Activated naive CD4-positive, alpha-beta T cell treated with anti-CD3 and anti-CD28 coated beads, Interleukin-2, amount 10 ng/mL, durations not matched to agents 7 days and 5 days (primary cell): ENCODE measurements at regions not wholly inside any gene's neighbourhood (a gene's known extent, or its start where the extent isn't known, plus 50 kb on each side); places are given as distances from the start of the nearest gene placed in this dataset.
"Not testable (repeated sequence)": the region's sequence is repeated elsewhere in the genome, so short reads cannot be mapped to it uniquely, and the experiment has no call there.

Experiments
- CTCF ChIA-PET: fragments of 350-600 bp; sonication (Branson Sonifier 250); formaldehyde crosslinking; loops from one replicate; lab custom pipeline; 2021; ENCODE audit warnings: antibody characterized with exemption; lab: Charles Lee
- DNase-seq: peaks from one replicate; pipeline ENCODE4 v3.0.0-alpha.2; 2020
- H3K27ac Mint-ChIP-seq: one replicate; pipeline ENCODE4 v1.8.0; 2021; ENCODE audit warnings: mild to moderate bottlenecking, moderate library complexity, mixed read lengths
- H3K27me3 Mint-ChIP-seq: one replicate; pipeline ENCODE4 v1.8.0; 2021; ENCODE audit warnings: mild to moderate bottlenecking, mixed read lengths
- H3K36me3 Mint-ChIP-seq: one replicate; pipeline ENCODE4 v1.8.0; 2021; ENCODE audit warnings: mixed read lengths
- H3K4me1 Mint-ChIP-seq: one replicate; pipeline ENCODE4 v1.8.0; 2021; ENCODE audit warnings: mixed read lengths
- H3K4me3 Mint-ChIP-seq: one replicate; pipeline ENCODE4 v1.8.0; 2021; ENCODE audit warnings: mild to moderate bottlenecking, moderate library complexity, mixed read lengths
- H3K9me3 Mint-ChIP-seq: one replicate; pipeline ENCODE4 v1.8.0; 2021; ENCODE audit warnings: mixed read lengths

DNA sequence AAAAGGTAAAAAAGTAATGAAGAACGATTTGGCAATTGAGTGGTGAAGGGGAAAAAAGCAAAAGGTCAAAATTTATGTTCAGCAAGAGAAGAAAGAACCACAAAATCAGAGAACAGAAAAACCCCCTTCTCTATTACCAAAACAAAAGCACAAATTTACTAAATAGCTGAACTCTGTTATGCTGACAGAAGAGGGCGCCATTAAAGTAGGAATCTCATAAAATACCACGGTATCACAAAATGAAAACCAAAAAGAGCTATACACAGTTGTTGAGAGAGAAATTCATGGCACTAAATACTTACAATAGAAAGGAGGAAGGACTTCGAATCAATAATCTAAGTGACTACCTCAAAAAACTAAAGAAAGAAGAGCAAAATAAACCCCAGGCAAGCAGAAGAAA is 69.6 kb upstream of the CXorf66 start:
- no peak overlapping the region for H3K4me3 Mint-ChIP-seq
- no peaks in the 10 kb centered on the region for H3K27me3 Mint-ChIP-seq
- no peak overlapping the region for H3K27ac Mint-ChIP-seq
- CTCF ChIA-PET: no interaction called here
- DNase-seq: no peak
- no peaks in the 10 kb centered on the region for H3K36me3 Mint-ChIP-seq
- H3K9me3 Mint-ChIP-seq: peaks cover 4% of the 10 kb centered on the region
- no peaks in the 10 kb centered on the region for H3K4me1 Mint-ChIP-seq

DNA sequence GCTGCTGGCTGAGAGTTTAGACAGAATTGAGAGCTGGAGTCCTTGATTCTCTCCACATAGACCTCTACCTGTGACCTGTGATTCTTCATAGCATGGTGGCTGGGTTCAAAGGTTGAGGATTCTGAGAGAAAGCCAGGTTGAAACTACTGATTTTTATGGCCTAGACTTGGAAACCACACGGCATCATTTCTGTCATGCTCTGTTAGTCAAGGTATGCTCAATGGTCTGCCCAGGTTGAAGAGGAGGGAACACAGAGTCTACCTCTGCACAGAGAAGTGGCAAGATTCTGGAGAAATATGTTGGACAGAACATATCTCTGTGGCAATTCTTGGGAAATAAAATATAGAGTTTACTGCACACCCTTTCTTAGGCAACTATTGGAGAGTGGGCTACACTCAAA is 57.2 kb upstream of the CXorf66 start:
- Mint-ChIP-seq H3K27me3 (no peaks in the 10 kb centered on the region), H3K27ac (no peak overlapping the region), H3K4me3 (no peak overlapping the region), H3K9me3 (no peaks in the 10 kb centered on the region), H3K36me3 (no peaks in the 10 kb centered on the region), H3K4me1 (no peaks in the 10 kb centered on the region)
- DNase-seq: no peak
- CTCF ChIA-PET: no interaction called here

DNA sequence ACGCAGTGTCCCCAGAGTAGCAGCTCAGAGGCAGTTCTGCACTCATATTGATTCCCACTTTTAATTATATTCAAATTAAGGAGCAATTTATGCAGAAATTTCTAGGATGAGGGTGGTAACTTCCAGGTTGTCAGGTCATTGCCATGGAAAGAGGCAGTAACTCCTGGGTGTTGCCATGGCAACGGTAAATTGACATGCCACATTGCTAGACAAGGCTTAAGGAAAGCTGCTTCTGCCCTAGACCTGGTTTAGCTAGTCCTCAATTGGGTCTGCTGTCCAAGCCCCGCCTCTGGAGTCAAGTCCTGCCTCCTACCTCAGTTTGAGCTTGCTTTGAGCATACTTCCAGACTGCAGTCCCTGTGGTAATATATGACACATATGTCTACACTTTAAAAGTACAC is 53.8 kb upstream of the CXorf66 start:
- H3K36me3 Mint-ChIP-seq, H3K27ac Mint-ChIP-seq, DNase-seq, H3K4me1 Mint-ChIP-seq, CTCF ChIA-PET, H3K27me3 Mint-ChIP-seq, H3K4me3 Mint-ChIP-seq, H3K9me3 Mint-ChIP-seq: not testable (repeated sequence)
